IMR-90 (cell line): ENCODE measurements at regions not wholly inside any gene's neighbourhood (a gene's known extent, or its start where the extent isn't known, plus 50 kb on each side); places are given as distances from the start of the nearest gene placed in this dataset.

Source experiments
- ATAC-seq: fragments of 200-7000 bp; cut with Tn5 transposase; 2 replicates; pipeline ENCODE4 v1.9.1; 2020; ENCODE audit warnings: low read depth, mild to moderate bottlenecking, moderate library complexity
- BruUV-seq: library from RNA; stranded (reverse); fragments of 400-500 nt; replicated peaks from 2 replicates; lab custom pipeline; 2021; lab: Mats Ljungman, UMichigan
- CTCF ChIA-PET: fragments of 300-600 bp; formaldehyde crosslinking; extraction: SDS; loops from one replicate; lab custom pipeline; 2021; ENCODE audit warnings: antibody characterized with exemption; lab: Yijun Ruan, JAX
- POLR2A ChIA-PET: fragments of 300-600 bp; sonication (Branson Sonifier 250); formaldehyde crosslinking; loops from one replicate; lab custom pipeline; 2022; ENCODE audit warnings: antibody characterized with exemption; ENCODE audit not compliant: unreplicated experiment; lab: Charles Lee
- DNase-seq: peaks from one replicate; pipeline ENCODE4 v3.0.0; 2013
- H2AFZ ChIP-seq: replicated peaks from 2 replicates; pipeline ENCODE3; 2013; ENCODE audit warnings: low read length, mild to moderate bottlenecking; ENCODE audit not compliant: poor library complexity
- H2AK5ac ChIP-seq: 2 replicates; pipeline ENCODE4 v1.6.1; 2013; ENCODE audit warnings: low read depth, low read length, inconsistent platforms
- H2AK9ac ChIP-seq: replicated peaks from 2 replicates; pipeline ENCODE3; 2013; ENCODE audit warnings: mild to moderate bottlenecking, low read depth, low read length, moderate library complexity; ENCODE audit not compliant: poor library complexity
- H2BK120ac ChIP-seq: 2 replicates; pipeline ENCODE4 v1.6.1; 2013; ENCODE audit warnings: low read depth, low read length, inconsistent platforms
- H2BK15ac ChIP-seq: 3 replicates; pipeline ENCODE4 v1.6.1; 2013; ENCODE audit warnings: low read depth, low read length, inconsistent platforms
- H2BK20ac ChIP-seq: 2 replicates; pipeline ENCODE4 v1.6.1; 2013; ENCODE audit warnings: low read depth, mild to moderate bottlenecking, inconsistent platforms, low read length, moderate library complexity
- H2BK5ac ChIP-seq: 2 replicates; pipeline ENCODE4 v1.6.1; 2013; ENCODE audit warnings: mild to moderate bottlenecking, low read depth, low read length, inconsistent platforms; ENCODE audit not compliant: poor library complexity, severe bottlenecking
- H3K14ac ChIP-seq: replicated peaks from 2 replicates; pipeline ENCODE4 v1.6.1; 2013; ENCODE audit warnings: low read depth, low read length, inconsistent platforms
- H3K18ac ChIP-seq: 2 replicates; pipeline ENCODE4 v1.6.1; 2013; ENCODE audit warnings: low read depth, low read length, control low read depth
- H3K23ac ChIP-seq: 2 replicates; pipeline ENCODE4 v1.6.1; 2013; ENCODE audit warnings: low read depth, low read length, inconsistent platforms
- H3K27ac ChIP-seq: 2 replicates; pipeline ENCODE4 v1.5.1; 2013; ENCODE audit warnings: mild to moderate bottlenecking, control low read depth, low read length; ENCODE audit not compliant: insufficient read depth
- H3K27me3 ChIP-seq: 2 replicates; pipeline ENCODE4 v1.6.1; 2013; ENCODE audit warnings: low read length; ENCODE audit not compliant: control insufficient read depth, insufficient read depth
- H3K36me3 ChIP-seq: 2 replicates; pipeline ENCODE4 v1.6.1; 2013; ENCODE audit warnings: low read length, mixed read lengths; ENCODE audit not compliant: control insufficient read depth, insufficient read depth
- H3K4ac ChIP-seq: 2 replicates; pipeline ENCODE4 v1.6.1; 2013; ENCODE audit warnings: low read depth, low read length, inconsistent platforms
- H3K4me1 ChIP-seq: 2 replicates; pipeline ENCODE4 v1.6.1; 2013; ENCODE audit warnings: low read length, mixed read lengths; ENCODE audit not compliant: control insufficient read depth, insufficient read depth
- H3K4me2 ChIP-seq: 2 replicates; pipeline ENCODE4 v1.6.1; 2013; ENCODE audit warnings: low read depth, mild to moderate bottlenecking, control low read depth, low read length, moderate library complexity
- H3K4me3 ChIP-seq: 2 replicates; pipeline ENCODE4 v1.5.1; 2013; ENCODE audit warnings: low read depth, mild to moderate bottlenecking, control low read depth, low read length, moderate library complexity; ENCODE audit not compliant: insufficient read depth
- H3K56ac ChIP-seq: 2 replicates; pipeline ENCODE4 v1.6.1; 2013; ENCODE audit warnings: low read length, inconsistent platforms; ENCODE audit not compliant: insufficient read depth; ENCODE audit errors: extremely low read depth
- H3K79me1 ChIP-seq, 2 experiments: 2 replicates each; pipeline ENCODE4 v1.6.1; 2013; ENCODE audit warnings: low read length in 2 of 2, inconsistent platforms in 1 of 2, low read depth in 1 of 2
- H3K9ac ChIP-seq: 2 replicates; pipeline ENCODE4 v1.6.1; 2013; ENCODE audit warnings: low read depth, low read length, control low read depth
- H3K9me1 ChIP-seq: 2 replicates; pipeline ENCODE4 v1.6.1; 2013; ENCODE audit warnings: low read length, inconsistent platforms; ENCODE audit not compliant: insufficient read depth
- H3K9me3 ChIP-seq: 2 replicates; pipeline ENCODE4 v1.6.1; 2013; ENCODE audit warnings: low read length; ENCODE audit not compliant: control insufficient read depth, insufficient read depth
- H4K20me1 ChIP-seq: 2 replicates; pipeline ENCODE4 v1.6.1; 2013; ENCODE audit warnings: low read length, inconsistent platforms; ENCODE audit not compliant: insufficient read depth
- H4K5ac ChIP-seq: 2 replicates; pipeline ENCODE4 v1.6.1; 2013; ENCODE audit warnings: mild to moderate bottlenecking, low read depth, low read length, control low read depth
- H4K8ac ChIP-seq, 2 experiments: 2 replicates each; pipeline ENCODE4 v1.6.1; 2013; ENCODE audit warnings: low read depth in 2 of 2, low read length in 2 of 2, control low read depth in 1 of 2, inconsistent platforms in 1 of 2
- H4K91ac ChIP-seq: 2 replicates; pipeline ENCODE4 v1.6.1; 2013; ENCODE audit warnings: low read depth, low read length, inconsistent platforms; ENCODE audit not compliant: insufficient read depth
- BHLHE40 ChIP-seq: fragments of 150-350 bp; IDR thresholded peaks from 2 replicates; pipeline ENCODE4 v1.6.1; 2016; ENCODE audit warnings: mild to moderate bottlenecking, low read depth, low read length
- CEBPB ChIP-seq: IDR thresholded peaks from 2 replicates; pipeline ENCODE4 v1.6.1; 2012; ENCODE audit warnings: low read depth, low read length, improper control_type of control experiment
- CHD1 ChIP-seq: IDR thresholded peaks from 2 replicates; pipeline ENCODE4 v1.6.1; 2012; ENCODE audit warnings: low read depth, low read length, improper control_type of control experiment
- FOS ChIP-seq: fragments of 150-350 bp; IDR thresholded peaks from 2 replicates; pipeline ENCODE4 v1.6.1; 2016; ENCODE audit warnings: low read depth, low read length
- MAFK ChIP-seq: IDR thresholded peaks from 2 replicates; pipeline ENCODE4 v1.6.1; 2012; ENCODE audit warnings: low read depth, low read length, improper control_type of control experiment
- MAZ ChIP-seq: IDR thresholded peaks from 2 replicates; pipeline ENCODE4 v1.6.1; 2012; ENCODE audit warnings: low read depth, mild to moderate bottlenecking, low read length, improper control_type of control experiment, moderate library complexity, borderline replicate concordance
- MXI1 ChIP-seq: IDR thresholded peaks from 2 replicates; pipeline ENCODE4 v1.6.1; 2012; ENCODE audit warnings: low read depth, mild to moderate bottlenecking, low read length, moderate library complexity, borderline replicate concordance
- NFE2L2 ChIP-seq: fragments of 150-350 bp; IDR thresholded peaks from 2 replicates; pipeline ENCODE4 v1.6.1; 2016; ENCODE audit warnings: low read depth, mild to moderate bottlenecking, low read length
- POLR2A ChIP-seq: IDR thresholded peaks from 2 replicates; pipeline ENCODE4 v1.6.1; 2012; ENCODE audit warnings: mild to moderate bottlenecking, low read depth, low read length
- RAD21 ChIP-seq: IDR thresholded peaks from 2 replicates; pipeline ENCODE4 v1.6.1; 2012; ENCODE audit warnings: low read length, improper control_type of control experiment
- RCOR1 ChIP-seq: IDR thresholded peaks from 2 replicates; pipeline ENCODE4 v1.6.1; 2012; ENCODE audit warnings: mild to moderate bottlenecking, low read length, improper control_type of control experiment; ENCODE audit not compliant: insufficient replicate concordance
- RFX5 ChIP-seq: IDR thresholded peaks from 2 replicates; pipeline ENCODE4 v1.8.0; 2012; ENCODE audit warnings: low read depth, mild to moderate bottlenecking, low read length, moderate library complexity
- SMC3 ChIP-seq: fragments of 150-350 bp; IDR thresholded peaks from 2 replicates; pipeline ENCODE4 v1.6.1; 2016; ENCODE audit warnings: low read depth, mild to moderate bottlenecking, antibody characterized with exemption, low read length, moderate library complexity
- WGBS, 2 experiments: methylation state at CpG; one replicate each; pipeline versions ENCODE4 v1.1.5 to v1.1.7; 2013; ENCODE audit warnings: missing lambda C conversion rate in 2 of 2; ENCODE audit not compliant: insufficient read length in 1 of 2; ENCODE audit errors: extremely low coverage in 2 of 2; 5-methylcytosine and 5-hydroxymethylcytosine counted together
- dilution Hi-C: fragments of 300-500 bp; cut with HindIII; formaldehyde crosslinking; loops from one replicate; pipeline ENCODE4 v1.14.3; 2018; ENCODE audit warnings: low sequenced_read_pairs; ENCODE audit not compliant: unreplicated experiment
- in situ Hi-C: fragments of 300-500 bp; cut with MboI; formaldehyde crosslinking; loops from 3 replicates; pipeline ENCODE4 v1.14.3; 2019; ENCODE audit warnings: low sequenced_read_pairs, inconsistent platforms, mixed read lengths
- intact Hi-C: fragments of 100-400 bp; cut with micrococcal nuclease; formaldehyde crosslinking; loops from 2 replicates; pipeline ENCODE4 v1.10.0; 2022
- TF ChIP-seq, protein P1 (sequence below): fragments of 150-350 bp; IDR thresholded peaks from 2 replicates; pipeline ENCODE4 v1.6.1; 2017; ENCODE audit warnings: mild to moderate bottlenecking, antibody characterized with exemption, low read length, low read depth
- TF ChIP-seq, protein P2 (sequence below): fragments of 150-350 bp; IDR thresholded peaks from 2 replicates; pipeline ENCODE4 v1.6.1; 2016; ENCODE audit warnings: low read depth, mild to moderate bottlenecking, low read length, moderate library complexity, borderline replicate concordance
- TF ChIP-seq, protein P3 (sequence below): conservative IDR thresholded peaks from 2 replicates; pipeline ENCODE4 v1.5.1; 2012; ENCODE audit warnings: mild to moderate bottlenecking, low read depth, low read length, improper control_type of control experiment

- in situ Hi-C loops, result no loop called here
- WGBS, 2 experiments, result no CpG with 5 or more reads among the region's 2 CpGs
These were observed 698.3 kb downstream of the LRRIQ3 start for GRCh38 chr1:73499671-73500070.

More at GRCh38 chr1:73499671-73500070, 698.3 kb downstream of the LRRIQ3 start:
- Histone ChIP-seq H4K8ac (no peak overlapping the region), H2BK20ac (no peak overlapping the region), H2BK5ac (no peak overlapping the region), H3K56ac (no peak overlapping the region), H3K79me1 (no peaks in the 10 kb centered on the region), H2BK15ac (no peak overlapping the region), H3K18ac (no peak overlapping the region), H3K4me3 (no peak overlapping the region), H2AK9ac (no peak overlapping the region), H3K9me3 (no peaks in the 10 kb centered on the region; the same call in 1 of the 2 replicates), H2AK5ac (no peak overlapping the region), H2AFZ (no peak overlapping the region), H4K5ac (no peak overlapping the region), H3K23ac (no peak overlapping the region), H3K4me1 (no peaks in the 10 kb centered on the region), H4K20me1 (no peaks in the 10 kb centered on the region), H3K14ac (no peak overlapping the region), H3K27ac (no peak overlapping the region), H2BK120ac (no peak overlapping the region), H4K91ac (no peak overlapping the region), H3K9me1 (no peaks in the 10 kb centered on the region), H3K4me2 (no peak overlapping the region), H3K27me3 (no peaks in the 10 kb centered on the region), H3K9ac (no peak overlapping the region), H3K4ac (no peak overlapping the region), H3K36me3 (no peaks in the 10 kb centered on the region)
- BruUV-seq, result no TSS peak
- CTCF ChIA-PET, result no interaction called here
- POLR2A ChIA-PET, result no interaction called here
- intact Hi-C loops, result no loop called here
- ATAC-seq (no peak), DNase-seq (no peak)
- TF ChIP-seq MAZ, result no peak
- no peak for TF ChIP-seq SMC3
- no peak for TF ChIP-seq MAFK
- no peak for TF ChIP-seq RFX5
- TF ChIP-seq FOS, result no peak
- TF ChIP-seq RAD21, result no peak
- TF ChIP-seq MXI1, result no peak
- TF ChIP-seq RCOR1, result no peak
- no peak for TF ChIP-seq CHD1
- TF ChIP-seq POLR2A, result no peak
- TF ChIP-seq, protein P1, sequence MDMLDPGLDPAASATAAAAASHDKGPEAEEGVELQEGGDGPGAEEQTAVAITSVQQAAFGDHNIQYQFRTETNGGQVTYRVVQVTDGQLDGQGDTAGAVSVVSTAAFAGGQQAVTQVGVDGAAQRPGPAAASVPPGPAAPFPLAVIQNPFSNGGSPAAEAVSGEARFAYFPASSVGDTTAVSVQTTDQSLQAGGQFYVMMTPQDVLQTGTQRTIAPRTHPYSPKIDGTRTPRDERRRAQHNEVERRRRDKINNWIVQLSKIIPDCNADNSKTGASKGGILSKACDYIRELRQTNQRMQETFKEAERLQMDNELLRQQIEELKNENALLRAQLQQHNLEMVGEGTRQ, result no peak
- no peak for TF ChIP-seq CEBPB
- TF ChIP-seq, protein P2, sequence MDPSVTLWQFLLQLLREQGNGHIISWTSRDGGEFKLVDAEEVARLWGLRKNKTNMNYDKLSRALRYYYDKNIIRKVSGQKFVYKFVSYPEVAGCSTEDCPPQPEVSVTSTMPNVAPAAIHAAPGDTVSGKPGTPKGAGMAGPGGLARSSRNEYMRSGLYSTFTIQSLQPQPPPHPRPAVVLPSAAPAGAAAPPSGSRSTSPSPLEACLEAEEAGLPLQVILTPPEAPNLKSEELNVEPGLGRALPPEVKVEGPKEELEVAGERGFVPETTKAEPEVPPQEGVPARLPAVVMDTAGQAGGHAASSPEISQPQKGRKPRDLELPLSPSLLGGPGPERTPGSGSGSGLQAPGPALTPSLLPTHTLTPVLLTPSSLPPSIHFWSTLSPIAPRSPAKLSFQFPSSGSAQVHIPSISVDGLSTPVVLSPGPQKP, result no peak
- TF ChIP-seq, protein P3, sequence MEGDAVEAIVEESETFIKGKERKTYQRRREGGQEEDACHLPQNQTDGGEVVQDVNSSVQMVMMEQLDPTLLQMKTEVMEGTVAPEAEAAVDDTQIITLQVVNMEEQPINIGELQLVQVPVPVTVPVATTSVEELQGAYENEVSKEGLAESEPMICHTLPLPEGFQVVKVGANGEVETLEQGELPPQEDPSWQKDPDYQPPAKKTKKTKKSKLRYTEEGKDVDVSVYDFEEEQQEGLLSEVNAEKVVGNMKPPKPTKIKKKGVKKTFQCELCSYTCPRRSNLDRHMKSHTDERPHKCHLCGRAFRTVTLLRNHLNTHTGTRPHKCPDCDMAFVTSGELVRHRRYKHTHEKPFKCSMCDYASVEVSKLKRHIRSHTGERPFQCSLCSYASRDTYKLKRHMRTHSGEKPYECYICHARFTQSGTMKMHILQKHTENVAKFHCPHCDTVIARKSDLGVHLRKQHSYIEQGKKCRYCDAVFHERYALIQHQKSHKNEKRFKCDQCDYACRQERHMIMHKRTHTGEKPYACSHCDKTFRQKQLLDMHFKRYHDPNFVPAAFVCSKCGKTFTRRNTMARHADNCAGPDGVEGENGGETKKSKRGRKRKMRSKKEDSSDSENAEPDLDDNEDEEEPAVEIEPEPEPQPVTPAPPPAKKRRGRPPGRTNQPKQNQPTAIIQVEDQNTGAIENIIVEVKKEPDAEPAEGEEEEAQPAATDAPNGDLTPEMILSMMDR, result no peak
- TF ChIP-seq NFE2L2, result no peak
- no peak for TF ChIP-seq BHLHE40
- dilution Hi-C loops, result no loop called here
